CD8-positive, alpha-beta memory T cell (primary cell): ENCODE measurements at regions not wholly inside any gene's neighbourhood (a gene's known extent, or its start where the extent isn't known, plus 50 kb on each side); places are given as distances from the start of the nearest gene placed in this dataset.

Experiments used
- CTCF ChIA-PET: fragments of 350-600 bp; sonication (Branson Sonifier 250); formaldehyde crosslinking; loops from one replicate; lab custom pipeline; 2021; ENCODE audit warnings: antibody characterized with exemption; lab: Charles Lee
- POLR2A ChIA-PET: fragments of 350-600 bp; sonication (Branson Sonifier 250); formaldehyde crosslinking; loops from one replicate; lab custom pipeline; 2021; ENCODE audit warnings: antibody characterized with exemption; lab: Charles Lee
- DNase-seq, 5 donors: peaks; one replicate each; pipeline versions ENCODE4 v3.0.0 to v3.0.0-alpha.2; 2020 to 2022; ENCODE audit warnings: mixed read lengths in 1 of 5
- H3K27ac ChIP-seq: one replicate; pipeline ENCODE4 v1.7.0; 2013; ENCODE audit warnings: low read depth, mild to moderate bottlenecking, low read length, moderate library complexity
- H3K27me3 ChIP-seq: 2 replicates; pipeline ENCODE4 v1.7.0; 2013; ENCODE audit warnings: low read length, mild to moderate bottlenecking; ENCODE audit not compliant: insufficient read depth, poor library complexity, severe bottlenecking
- H3K36me3 ChIP-seq: 2 replicates; pipeline ENCODE4 v1.7.0; 2013; ENCODE audit warnings: mild to moderate bottlenecking, low read length, moderate library complexity; ENCODE audit not compliant: insufficient read depth
- H3K4me1 ChIP-seq: 2 replicates; pipeline ENCODE4 v1.7.0; 2013; ENCODE audit warnings: mild to moderate bottlenecking, low read length, moderate library complexity; ENCODE audit not compliant: insufficient read depth
- H3K4me3 ChIP-seq: 2 replicates; pipeline ENCODE4 v1.7.0; 2013; ENCODE audit warnings: mild to moderate bottlenecking, low read length
- H3K9me3 ChIP-seq: 2 replicates; pipeline ENCODE4 v1.7.0; 2013; ENCODE audit warnings: mild to moderate bottlenecking, low read length
- H3K27ac Mint-ChIP-seq, 8 donors: one replicate each; pipeline ENCODE4 v1.8.0; 2020 to 2021; ENCODE audit warnings: mixed read lengths in 8 of 8, mild to moderate bottlenecking in 6 of 8, inconsistent platforms in 3 of 8, moderate library complexity in 3 of 8
- H3K27me3 Mint-ChIP-seq, 2 donors: one replicate each; pipeline ENCODE4 v1.8.0; 2020 to 2021; ENCODE audit warnings: mixed read lengths in 2 of 2, mild to moderate bottlenecking in 1 of 2, moderate library complexity in 1 of 2
- H3K36me3 Mint-ChIP-seq, 3 donors: one replicate each; pipeline ENCODE4 v1.8.0; 2020 to 2021; ENCODE audit warnings: mixed read lengths in 3 of 3, inconsistent platforms in 1 of 3, mild to moderate bottlenecking in 1 of 3
- H3K4me1 Mint-ChIP-seq, 3 donors: one replicate each; pipeline ENCODE4 v1.8.0; 2020 to 2021; ENCODE audit warnings: mixed read lengths in 3 of 3, inconsistent platforms in 1 of 3, mild to moderate bottlenecking in 1 of 3
- H3K4me3 Mint-ChIP-seq, 7 donors: one replicate each; pipeline ENCODE4 v1.8.0; 2020 to 2021; ENCODE audit warnings: mixed read lengths in 7 of 7, mild to moderate bottlenecking in 6 of 7, moderate library complexity in 4 of 7, inconsistent platforms in 2 of 7
- H3K9me3 Mint-ChIP-seq, 5 donors: one replicate each; pipeline ENCODE4 v1.8.0; 2020 to 2022; ENCODE audit warnings: mixed read lengths in 5 of 5, mild to moderate bottlenecking in 3 of 5, moderate library complexity in 2 of 5, inconsistent platforms in 1 of 5

DNA sequence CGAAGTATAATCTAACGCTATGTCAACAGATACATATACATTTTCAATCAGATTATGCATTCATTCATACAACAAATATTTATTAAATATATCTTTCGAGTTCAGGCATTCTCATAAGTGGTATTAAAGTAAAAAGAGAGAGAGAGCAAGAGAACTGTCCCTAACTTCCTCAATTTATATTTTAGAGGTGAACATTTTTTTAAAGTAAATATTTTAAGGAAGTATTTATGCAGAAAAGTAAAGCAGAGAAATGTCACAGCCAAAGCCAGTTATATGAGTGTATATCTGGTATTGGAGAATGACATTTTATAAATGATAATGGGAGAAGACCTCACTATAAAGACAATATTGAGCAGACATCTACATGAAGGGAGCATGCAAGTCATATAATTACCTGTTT lies 667.3 kb upstream of the CDH9 start:
- no peak overlapping the region for H3K27ac ChIP-seq
- Mint-ChIP-seq H3K4me3 (no peak overlapping the region), H3K4me1 (no peaks in the 10 kb centered on the region), H3K27ac (no peak overlapping the region), H3K36me3 (no peaks in the 10 kb centered on the region), H3K9me3 (peaks cover under 1 to 15% (median 10%) of the 10 kb centered on the region in 5 donors), H3K27me3 (no peaks in the 10 kb centered on the region)
- no peak overlapping the region for H3K4me3 ChIP-seq
- H3K4me1 ChIP-seq, result no peaks in the 10 kb centered on the region
- ChIA-PET POLR2A (no interaction called here), CTCF (no interaction called here)
- no peaks in the 10 kb centered on the region for H3K9me3 ChIP-seq
- no peaks in the 10 kb centered on the region for H3K36me3 ChIP-seq
- DNase-seq, result no peak
- no peaks in the 10 kb centered on the region for H3K27me3 ChIP-seq

DNA sequence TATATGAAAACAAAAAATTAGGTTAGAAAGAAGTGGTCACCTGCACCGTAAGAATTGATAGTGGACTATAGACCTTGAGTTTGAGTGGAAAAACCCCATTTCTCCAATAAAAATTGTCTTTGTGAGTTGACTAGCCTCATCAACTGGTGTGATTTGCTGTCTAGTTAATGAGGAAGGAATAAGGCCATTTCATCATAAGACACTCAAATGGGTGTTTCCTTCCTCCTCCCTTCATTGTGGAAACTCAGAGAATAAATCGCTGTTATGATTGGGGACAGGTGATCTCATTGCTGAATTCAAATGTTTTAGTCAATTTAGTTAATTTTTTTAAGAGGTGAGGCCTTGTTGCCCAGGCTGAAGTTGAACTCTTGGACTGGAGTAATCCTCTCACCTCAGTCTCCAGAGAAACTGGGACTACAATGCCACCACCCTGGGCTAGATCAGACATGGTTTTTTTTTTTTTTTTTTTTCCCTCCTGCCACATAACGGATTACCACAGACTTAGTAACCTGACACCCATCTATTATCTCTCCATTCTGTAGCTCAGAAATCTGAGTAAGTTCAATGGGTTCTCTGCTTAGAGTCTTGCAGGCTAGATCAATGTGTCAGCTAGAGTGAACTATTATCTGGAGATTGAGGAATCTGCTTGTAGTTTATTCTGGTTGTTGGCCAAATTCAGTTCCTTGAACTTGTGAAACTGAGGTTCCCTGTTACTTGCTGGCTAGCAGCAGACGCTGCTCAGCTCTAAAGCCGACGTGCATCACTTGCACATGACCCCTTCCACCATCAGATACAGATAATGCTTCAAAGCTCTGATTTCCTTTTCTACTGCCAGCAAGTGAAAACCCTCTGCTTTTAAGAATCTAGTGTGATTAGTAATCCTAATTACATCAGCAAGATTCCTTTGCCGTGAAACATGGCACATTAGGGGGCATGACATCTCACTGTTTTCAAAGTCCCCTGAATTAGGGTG lies 663.8 kb upstream of the CDH9 start:
- Histone ChIP-seq H3K4me3 (no peak overlapping the region), H3K27ac (no peak overlapping the region), H3K27me3 (no peaks in the 10 kb centered on the region), H3K36me3 (no peaks in the 10 kb centered on the region), H3K4me1 (no peaks in the 10 kb centered on the region), H3K9me3 (no peaks in the 10 kb centered on the region)
- Mint-ChIP-seq H3K36me3 (no peaks in the 10 kb centered on the region), H3K4me3 (no peak overlapping the region), H3K27ac (no peak overlapping the region), H3K4me1 (no peaks in the 10 kb centered on the region), H3K27me3 (no peaks in the 10 kb centered on the region), H3K9me3 (peaks cover 0 to 16% (median 9%) of the 10 kb centered on the region in 5 donors)
- POLR2A ChIA-PET, result no interaction called here
- CTCF ChIA-PET, result no interaction called here
- no peak for DNase-seq

DNA sequence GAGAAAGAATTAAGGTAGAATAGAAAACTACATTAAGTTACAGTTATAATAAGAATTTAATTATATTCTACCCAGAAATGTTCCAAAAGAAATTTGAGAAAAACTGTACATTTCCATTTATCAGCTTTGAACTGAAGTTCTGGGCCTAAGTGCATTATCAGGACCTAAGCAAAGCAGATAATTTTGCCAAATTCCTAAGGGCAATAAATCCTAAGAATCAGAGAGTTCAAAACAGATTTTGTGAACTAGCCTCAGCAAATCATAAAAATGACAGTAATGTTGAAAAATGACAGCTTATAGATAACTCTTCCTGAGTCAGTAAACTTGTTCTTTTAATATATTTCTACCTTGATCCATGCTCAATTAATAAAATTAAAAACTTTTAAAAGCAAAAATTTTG lies 662.1 kb upstream of the CDH9 start:
- Histone ChIP-seq H3K27me3 (no peaks in the 10 kb centered on the region), H3K27ac (no peak overlapping the region), H3K4me1 (no peaks in the 10 kb centered on the region), H3K4me3 (no peak overlapping the region), H3K9me3 (no peaks in the 10 kb centered on the region), H3K36me3 (no peaks in the 10 kb centered on the region)
- H3K9me3 Mint-ChIP-seq, result peaks cover 0 to 17% (median 9%) of the 10 kb centered on the region in 5 donors
- DNase-seq, result no peak
- POLR2A ChIA-PET, result no interaction called here
- no peak overlapping the region for H3K27ac Mint-ChIP-seq
- no peak overlapping the region for H3K4me3 Mint-ChIP-seq
- no peaks in the 10 kb centered on the region for H3K36me3 Mint-ChIP-seq
- H3K4me1 Mint-ChIP-seq, result no peaks in the 10 kb centered on the region
- CTCF ChIA-PET, result no interaction called here
- no peaks in the 10 kb centered on the region for H3K27me3 Mint-ChIP-seq

DNA sequence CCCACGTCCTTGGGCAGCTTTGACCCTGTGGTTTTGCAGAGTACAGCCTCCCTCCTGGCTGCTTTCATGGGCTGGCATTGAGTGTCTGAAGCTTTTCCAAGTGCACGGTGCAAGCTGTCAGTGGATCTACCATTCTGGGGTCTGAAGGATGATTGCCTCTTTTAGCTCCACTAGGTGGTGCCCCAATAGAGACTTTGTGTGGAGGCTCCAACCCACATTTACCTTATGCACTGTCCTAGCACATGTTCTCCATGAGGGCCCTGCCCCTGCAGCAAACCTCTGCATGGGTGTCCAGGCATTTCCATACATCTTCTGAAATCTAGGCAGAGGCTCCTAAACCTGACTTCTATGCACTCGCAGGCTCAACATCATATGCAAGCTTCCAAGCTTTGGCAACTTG lies 644.2 kb upstream of the CDH9 start:
- Histone ChIP-seq H3K9me3 (no peaks in the 10 kb centered on the region), H3K36me3 (no peaks in the 10 kb centered on the region), H3K27ac (no peak overlapping the region), H3K4me1 (no peaks in the 10 kb centered on the region), H3K27me3 (no peaks in the 10 kb centered on the region), H3K4me3 (no peak overlapping the region)
- Mint-ChIP-seq H3K4me1 (no peaks in the 10 kb centered on the region), H3K4me3 (no peak overlapping the region), H3K9me3 (peaks cover 10 to 32% (median 26%) of the 10 kb centered on the region in 5 donors), H3K27me3 (no peaks in the 10 kb centered on the region), H3K36me3 (no peaks in the 10 kb centered on the region), H3K27ac (no peak overlapping the region)
- DNase-seq, result no peak
- POLR2A ChIA-PET, result no interaction called here
- CTCF ChIA-PET, result no interaction called here

DNA sequence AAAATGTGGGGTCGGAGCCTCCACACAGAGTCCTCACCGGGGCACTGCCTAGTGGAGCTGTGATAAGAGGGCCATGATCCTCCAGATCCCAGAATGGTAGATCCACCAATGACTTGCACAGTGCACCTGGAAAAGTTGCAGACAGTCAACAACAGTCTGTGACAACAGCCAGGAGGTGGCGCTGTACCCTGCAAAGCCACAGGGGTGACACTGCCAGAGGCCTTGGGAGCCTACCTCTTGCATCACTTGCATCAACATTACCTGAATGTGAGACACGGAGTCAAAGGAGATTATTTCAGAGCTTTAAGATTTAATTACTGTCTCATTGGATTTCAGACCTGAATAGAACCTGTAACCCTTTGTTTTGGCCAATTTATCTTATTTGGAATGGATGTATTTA lies 614.1 kb upstream of the CDH9 start:
- ChIA-PET CTCF (no interaction called here), POLR2A (no interaction called here)
- Mint-ChIP-seq H3K9me3 (peaks cover 7 to 33% (median 18%) of the 10 kb centered on the region in 5 donors), H3K4me1 (no peaks in the 10 kb centered on the region), H3K27me3 (no peaks in the 10 kb centered on the region), H3K27ac (no peak overlapping the region), H3K36me3 (no peaks in the 10 kb centered on the region), H3K4me3 (no peak overlapping the region)
- Histone ChIP-seq H3K27me3 (no peaks in the 10 kb centered on the region), H3K27ac (no peak overlapping the region), H3K36me3 (no peaks in the 10 kb centered on the region), H3K4me3 (no peak overlapping the region), H3K9me3 (no peaks in the 10 kb centered on the region), H3K4me1 (no peaks in the 10 kb centered on the region)
- DNase-seq, result no peak

DNA sequence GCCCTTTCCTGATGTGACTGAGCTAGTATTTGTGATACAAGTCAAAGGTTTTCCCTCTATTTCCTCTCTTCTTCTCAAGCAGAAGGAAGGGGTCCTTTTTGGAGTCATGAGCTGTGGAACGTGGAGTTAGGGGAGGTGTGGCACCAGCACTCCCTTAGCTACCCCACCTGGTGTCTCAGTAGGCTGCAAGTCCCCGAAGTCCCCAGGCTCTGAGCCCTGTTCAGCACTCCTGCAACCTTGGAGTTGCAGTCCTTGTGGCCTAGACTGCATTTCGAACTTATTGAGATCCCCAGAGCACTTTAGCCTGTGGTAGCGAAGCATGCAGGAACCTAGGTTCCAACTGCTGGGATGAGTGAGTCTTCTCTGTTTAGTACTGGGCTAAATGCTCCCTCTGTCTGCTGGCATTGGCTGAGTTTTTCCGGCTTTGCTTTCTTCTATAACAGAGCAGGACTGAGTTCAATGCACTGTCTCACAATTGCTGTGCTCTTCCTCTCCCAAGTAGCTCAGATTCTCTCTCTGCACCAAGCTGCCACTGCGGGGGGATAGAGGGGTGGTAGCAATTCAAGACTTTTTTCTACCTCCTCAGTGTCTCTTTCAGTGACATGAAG lies 600.7 kb upstream of the CDH9 start:
- DNase-seq, result no peak
- Histone ChIP-seq H3K9me3 (no peaks in the 10 kb centered on the region), H3K36me3 (no peaks in the 10 kb centered on the region), H3K27ac (no peak overlapping the region), H3K4me3 (no peak overlapping the region), H3K27me3 (no peaks in the 10 kb centered on the region), H3K4me1 (no peaks in the 10 kb centered on the region)
- H3K36me3 Mint-ChIP-seq, result no peaks in the 10 kb centered on the region
- peaks cover 4 to 20% (median 12%) of the 10 kb centered on the region in 5 donors for H3K9me3 Mint-ChIP-seq
- ChIA-PET CTCF (no interaction called here), POLR2A (no interaction called here)
- no peak overlapping the region for H3K4me3 Mint-ChIP-seq
- H3K4me1 Mint-ChIP-seq, result no peaks in the 10 kb centered on the region
- H3K27me3 Mint-ChIP-seq, result no peaks in the 10 kb centered on the region
- no peak overlapping the region for H3K27ac Mint-ChIP-seq

DNA sequence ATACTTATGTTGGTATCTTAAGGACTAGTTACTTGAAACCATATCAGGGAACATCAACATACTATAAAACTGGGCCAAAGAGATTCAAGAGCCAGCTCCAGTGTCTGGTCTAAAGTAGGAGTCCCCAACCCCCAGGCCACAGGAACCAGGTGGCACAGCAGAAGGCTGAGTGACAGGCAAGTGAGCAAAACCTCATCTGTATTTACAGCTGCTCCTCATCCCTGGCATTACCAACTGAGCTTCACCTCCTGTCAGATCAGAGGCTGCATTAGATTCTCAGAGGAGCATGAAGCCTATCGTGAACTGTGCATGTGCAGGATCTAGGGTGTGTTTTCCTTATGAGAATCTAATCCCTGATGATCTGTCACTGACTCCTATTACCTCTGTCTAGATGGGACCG lies 581.6 kb upstream of the CDH9 start:
- no peaks in the 10 kb centered on the region for H3K36me3 Mint-ChIP-seq

DNA sequence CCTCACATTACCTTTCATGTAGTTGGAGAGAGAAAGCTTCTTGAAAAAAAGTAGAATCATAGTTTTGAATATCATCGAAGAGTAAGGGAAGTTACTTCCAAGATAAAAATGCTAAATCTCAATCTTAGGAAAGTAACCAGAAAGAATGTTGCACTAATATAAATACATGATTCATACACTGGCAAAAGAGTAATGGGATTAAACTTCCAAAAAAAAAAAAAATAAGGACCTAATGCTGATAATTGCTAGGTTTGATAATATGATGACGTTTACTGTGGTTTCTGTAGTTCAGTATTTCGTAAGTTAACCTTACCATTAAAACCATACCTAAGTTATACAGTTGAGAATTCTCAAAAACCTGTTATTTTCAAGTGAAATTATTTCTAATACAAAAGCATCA lies 573.8 kb upstream of the CDH9 start:
- H3K36me3 Mint-ChIP-seq, result no peaks in the 10 kb centered on the region
- POLR2A ChIA-PET, result no interaction called here
- Histone ChIP-seq H3K4me1 (no peaks in the 10 kb centered on the region), H3K36me3 (no peaks in the 10 kb centered on the region), H3K9me3 (no peaks in the 10 kb centered on the region), H3K4me3 (no peak overlapping the region), H3K27ac (no peak overlapping the region), H3K27me3 (no peaks in the 10 kb centered on the region)
- CTCF ChIA-PET, result no interaction called here
- H3K27ac Mint-ChIP-seq, result no peak overlapping the region
- H3K9me3 Mint-ChIP-seq, result peaks cover 0 to 30% (median 11%) of the 10 kb centered on the region in 5 donors
- peaks cover 0 to 2% of the 10 kb centered on the region in 2 donors for H3K27me3 Mint-ChIP-seq
- H3K4me1 Mint-ChIP-seq, result no peaks in the 10 kb centered on the region
- no peak for DNase-seq
- no peak overlapping the region for H3K4me3 Mint-ChIP-seq

More for the DNA sequence above, 581.6 kb upstream of the CDH9 start:
- Mint-ChIP-seq H3K27ac (no peak overlapping the region), H3K27me3 (no peaks in the 10 kb centered on the region), H3K4me3 (no peak overlapping the region), H3K9me3 (peaks cover 12 to 28% (median 15%) of the 10 kb centered on the region in 5 donors), H3K4me1 (no peaks in the 10 kb centered on the region)
- Histone ChIP-seq H3K36me3 (no peaks in the 10 kb centered on the region), H3K27me3 (no peaks in the 10 kb centered on the region), H3K27ac (no peak overlapping the region), H3K4me3 (no peak overlapping the region), H3K4me1 (no peaks in the 10 kb centered on the region), H3K9me3 (no peaks in the 10 kb centered on the region)
- ChIA-PET POLR2A (no interaction called here), CTCF (no interaction called here)
- no peak for DNase-seq
